ENCODE measurements at regions not wholly inside any gene's neighbourhood (a gene's known extent, or its start where the extent isn't known, plus 50 kb on each side); places are given as distances from the start of the nearest gene placed in this dataset.

DNA sequence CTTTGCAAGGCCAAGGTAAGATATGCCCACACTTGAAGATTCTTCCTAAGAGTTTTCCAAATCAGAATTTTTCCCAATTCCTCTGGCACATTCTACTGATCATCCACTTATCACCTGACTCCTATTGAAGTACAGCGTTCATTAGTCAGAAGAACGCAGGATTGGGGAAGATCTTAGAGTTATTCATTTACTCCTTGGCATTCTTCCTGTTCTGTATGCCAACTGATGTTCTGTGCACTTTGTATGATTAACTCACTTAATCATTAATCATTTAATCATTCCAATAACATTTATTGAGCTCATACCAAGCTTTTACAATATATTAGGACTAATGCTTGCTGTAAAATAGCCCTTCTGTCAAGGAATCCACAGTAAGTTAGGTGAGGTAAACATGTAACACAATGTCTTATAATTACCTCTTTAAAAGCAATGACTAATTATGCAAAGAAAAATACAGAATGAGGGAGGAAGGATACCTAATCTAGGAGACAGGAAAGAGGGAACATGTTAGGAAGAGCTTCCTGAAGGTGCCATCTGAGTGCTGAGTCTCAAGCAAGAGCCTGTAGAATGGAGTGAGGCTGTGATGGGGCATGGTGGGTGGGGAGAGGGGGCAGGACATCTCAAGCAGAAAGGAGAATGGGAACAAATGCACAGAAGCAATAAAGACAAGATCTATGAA is 71.1 kb upstream of the DPT start:
- no peak for DNase-seq

DNA sequence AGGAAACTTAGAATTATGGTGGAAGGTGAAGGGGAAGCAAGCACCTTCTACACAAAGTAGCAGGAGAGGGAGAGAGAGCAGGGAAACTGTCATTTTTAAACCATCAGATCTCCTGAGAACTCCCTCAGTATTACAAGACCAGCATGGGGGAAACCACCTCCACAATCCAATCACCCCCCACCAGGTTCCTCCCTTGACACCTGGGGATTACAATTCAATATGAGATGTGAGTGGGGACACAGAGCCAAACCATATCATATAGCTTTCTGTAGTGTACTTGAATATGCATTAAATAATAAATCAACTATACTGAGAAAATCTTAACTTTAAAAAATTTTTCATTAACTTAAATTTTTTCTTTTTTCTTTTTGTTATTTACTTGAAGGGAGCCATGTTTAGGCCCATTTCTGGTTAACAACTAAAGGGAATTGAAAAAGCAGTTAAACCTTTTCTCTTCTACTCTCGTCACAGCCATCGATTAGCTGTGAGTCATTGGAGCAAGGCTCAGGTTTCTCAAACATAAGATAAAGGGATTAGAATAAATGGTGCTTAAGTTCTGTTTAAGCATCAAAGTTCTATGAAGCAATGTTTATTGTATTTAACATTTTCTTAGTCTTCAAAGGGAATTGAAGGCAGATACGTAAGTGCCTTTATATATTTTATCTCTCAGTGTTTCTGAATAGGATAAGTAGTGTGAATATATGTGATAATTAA is 72.2 kb upstream of the DPT start:
- H3K9me3 Mint-ChIP-seq (ENCODE audit: unreplicated experiment) = no peaks in the 10 kb centered on the region
- no peak overlapping the region for H3K27ac Mint-ChIP-seq (ENCODE audit: unreplicated experiment)
- no peak overlapping the region for H3K4me3 Mint-ChIP-seq (ENCODE audit: unreplicated experiment)
- no peaks in the 10 kb centered on the region for H3K36me3 Mint-ChIP-seq (ENCODE audit: unreplicated experiment)
- H3K27me3 Mint-ChIP-seq (ENCODE audit: unreplicated experiment) = no peaks in the 10 kb centered on the region
- H3K4me1 Mint-ChIP-seq (ENCODE audit: low read depth, unreplicated experiment) = no peaks in the 10 kb centered on the region
- TF ChIP-seq, protein P1, sequence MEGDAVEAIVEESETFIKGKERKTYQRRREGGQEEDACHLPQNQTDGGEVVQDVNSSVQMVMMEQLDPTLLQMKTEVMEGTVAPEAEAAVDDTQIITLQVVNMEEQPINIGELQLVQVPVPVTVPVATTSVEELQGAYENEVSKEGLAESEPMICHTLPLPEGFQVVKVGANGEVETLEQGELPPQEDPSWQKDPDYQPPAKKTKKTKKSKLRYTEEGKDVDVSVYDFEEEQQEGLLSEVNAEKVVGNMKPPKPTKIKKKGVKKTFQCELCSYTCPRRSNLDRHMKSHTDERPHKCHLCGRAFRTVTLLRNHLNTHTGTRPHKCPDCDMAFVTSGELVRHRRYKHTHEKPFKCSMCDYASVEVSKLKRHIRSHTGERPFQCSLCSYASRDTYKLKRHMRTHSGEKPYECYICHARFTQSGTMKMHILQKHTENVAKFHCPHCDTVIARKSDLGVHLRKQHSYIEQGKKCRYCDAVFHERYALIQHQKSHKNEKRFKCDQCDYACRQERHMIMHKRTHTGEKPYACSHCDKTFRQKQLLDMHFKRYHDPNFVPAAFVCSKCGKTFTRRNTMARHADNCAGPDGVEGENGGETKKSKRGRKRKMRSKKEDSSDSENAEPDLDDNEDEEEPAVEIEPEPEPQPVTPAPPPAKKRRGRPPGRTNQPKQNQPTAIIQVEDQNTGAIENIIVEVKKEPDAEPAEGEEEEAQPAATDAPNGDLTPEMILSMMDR (IDR thresholded peaks at IDR 0.05; ENCODE audit: partially characterized antibody, unreplicated experiment) = no peak
- no peak for DNase-seq

More for the DNA sequence above, 71.1 kb upstream of the DPT start:
- no peak overlapping the region for H3K27ac Mint-ChIP-seq (ENCODE audit: unreplicated experiment)
- H3K9me3 Mint-ChIP-seq (ENCODE audit: unreplicated experiment) = no peaks in the 10 kb centered on the region
- H3K4me1 Mint-ChIP-seq (ENCODE audit: low read depth, unreplicated experiment) = no peaks in the 10 kb centered on the region
- peaks cover 1% of the 10 kb centered on the region for H3K27me3 Mint-ChIP-seq (ENCODE audit: unreplicated experiment)
- TF ChIP-seq, protein P1 (IDR thresholded peaks at IDR 0.05; ENCODE audit: partially characterized antibody, unreplicated experiment) = no peak
- H3K4me3 Mint-ChIP-seq (ENCODE audit: unreplicated experiment) = no peak overlapping the region
- no peaks in the 10 kb centered on the region for H3K36me3 Mint-ChIP-seq (ENCODE audit: unreplicated experiment)

DNA sequence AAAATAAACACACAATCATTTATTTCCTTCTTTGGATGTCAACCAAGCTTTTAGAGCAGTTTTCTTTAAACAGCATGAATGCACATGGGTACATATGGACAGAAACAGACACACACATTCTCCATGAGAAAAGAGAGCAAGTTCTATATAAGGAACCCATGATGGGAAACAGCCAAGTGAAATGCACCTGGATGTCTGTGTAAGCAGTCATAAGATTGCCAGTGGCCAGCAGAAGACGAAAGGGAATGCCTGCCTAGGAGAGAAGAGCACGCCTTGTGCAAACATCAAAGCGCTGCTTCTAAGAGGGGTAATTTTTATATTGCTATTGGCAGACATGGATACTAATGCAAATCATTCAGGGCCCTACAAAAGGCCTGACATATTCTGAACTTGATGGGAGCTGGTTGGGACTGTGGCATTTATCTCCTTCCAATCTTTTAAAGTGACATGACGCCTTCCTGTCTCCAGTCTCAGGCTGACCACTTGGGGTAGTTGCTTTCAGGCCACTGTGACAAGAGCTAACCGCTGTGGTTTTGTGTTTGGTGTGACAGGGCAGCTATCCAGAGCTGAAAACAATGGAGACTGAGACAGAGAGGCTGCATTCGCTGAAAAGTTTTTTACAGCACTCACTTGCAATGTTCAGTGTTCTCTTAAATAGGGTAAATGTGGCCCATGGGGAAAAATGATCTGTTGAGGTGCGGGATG is 75.0 kb upstream of the DPT start:
- no peaks in the 10 kb centered on the region for H3K36me3 Mint-ChIP-seq (ENCODE audit: unreplicated experiment)
- H3K27me3 Mint-ChIP-seq (ENCODE audit: unreplicated experiment) = no peaks in the 10 kb centered on the region
- TF ChIP-seq, protein P1 (IDR thresholded peaks at IDR 0.05; ENCODE audit: partially characterized antibody, unreplicated experiment) = no peak
- no peak overlapping the region for H3K27ac Mint-ChIP-seq (ENCODE audit: unreplicated experiment)
- no peak overlapping the region for H3K4me3 Mint-ChIP-seq (ENCODE audit: unreplicated experiment)
- DNase-seq = no peak
- H3K4me1 Mint-ChIP-seq (ENCODE audit: low read depth, unreplicated experiment) = peaks cover 2% of the 10 kb centered on the region
- no peaks in the 10 kb centered on the region for H3K9me3 Mint-ChIP-seq (ENCODE audit: unreplicated experiment)

- no peaks in the 10 kb centered on the region for H3K36me3 Mint-ChIP-seq (ENCODE audit: unreplicated experiment)
- no peak for DNase-seq
- TF ChIP-seq, protein P1 (IDR thresholded peaks at IDR 0.05; ENCODE audit: partially characterized antibody, unreplicated experiment) = no peak
- no peak overlapping the region for H3K4me3 Mint-ChIP-seq (ENCODE audit: unreplicated experiment)
- peaks cover 3% of the 10 kb centered on the region for H3K4me1 Mint-ChIP-seq (ENCODE audit: low read depth, unreplicated experiment)
- no peaks in the 10 kb centered on the region for H3K9me3 Mint-ChIP-seq (ENCODE audit: unreplicated experiment)
- H3K27ac Mint-ChIP-seq (ENCODE audit: unreplicated experiment) = no peak overlapping the region
- no peaks in the 10 kb centered on the region for H3K27me3 Mint-ChIP-seq (ENCODE audit: unreplicated experiment)
Observed at GRCh38 chr1:168806952-168807351, 77.9 kb upstream of the DPT start.

Measured in glutamatergic neuron (in vitro differentiated cells).